ENCODE measurements at regions not wholly inside any gene's neighbourhood (a gene's known extent, or its start where the extent isn't known, plus 50 kb on each side); places are given as distances from the start of the nearest gene placed in this dataset.

GRCh38 chr3:4228295-4228694 is 74.9 kb upstream of the SETMAR start:
- TF ChIP-seq CTCF (IDR thresholded peaks at IDR 0.05): no peak
- TF ChIP-seq USF2 (CRISPR knock-in tag; IDR thresholded peaks at IDR 0.05): no peak
- TF ChIP-seq ATF3 (CRISPR knock-in tag; conservative IDR thresholded peaks at IDR 0.05): no peak
